ENCODE measurements at regions not wholly inside any gene's neighbourhood (a gene's known extent, or its start where the extent isn't known, plus 50 kb on each side); places are given as distances from the start of the nearest gene placed in this dataset.
A peak's percentile ranks its signal among the peaks of the same experiment; 100 is the strongest.

DNA sequence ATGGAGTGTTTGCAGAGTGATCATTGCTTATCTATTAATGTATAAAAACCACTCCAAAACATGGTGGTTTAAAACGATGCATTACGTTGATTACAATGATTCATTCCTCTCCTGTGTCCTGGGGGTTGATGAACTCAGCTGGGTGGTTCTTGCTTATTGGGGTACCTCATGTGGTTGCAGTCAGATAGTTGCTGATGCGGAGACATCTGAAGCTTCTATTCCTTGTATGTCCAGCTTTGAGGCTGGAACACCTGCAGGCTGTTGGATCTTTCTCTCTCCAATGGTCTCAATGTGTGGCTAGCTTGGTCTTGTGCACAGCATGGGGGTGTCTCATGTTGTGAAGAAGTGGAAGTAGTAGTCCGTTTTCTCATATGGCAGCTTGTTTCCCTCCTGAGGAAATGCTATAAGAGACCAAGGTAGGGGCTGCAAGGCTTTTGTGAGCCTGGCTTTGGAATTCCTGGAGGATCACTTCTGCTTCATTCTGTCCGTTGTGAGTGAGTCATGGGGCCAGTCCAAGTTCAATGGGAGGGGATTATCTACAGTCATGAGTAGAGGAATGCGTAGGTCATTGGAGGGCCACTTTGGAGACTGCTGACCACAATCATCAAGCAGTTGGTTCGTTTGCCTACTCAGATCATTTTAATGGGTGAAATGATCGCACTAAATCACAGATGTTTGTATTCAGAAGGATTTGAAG is 601.0 kb downstream of the SLC4A3 start:
- DNase-seq (peak in 2 of 5 donors; percentile 37 to 56), FAIRE-seq (no peak)
- no peaks in the 10 kb centered on the region for H3K9me3 ChIP-seq (ENCODE audit: control insufficient read depth in 2 of 3, insufficient read depth in 1 of 3, low read length in 3 of 3)
- no peaks in the 10 kb centered on the region for H3K27me3 ChIP-seq (ENCODE audit: control insufficient read depth, insufficient read depth, low read length)
- no peaks in the 10 kb centered on the region for H3K36me3 ChIP-seq (ENCODE audit: control insufficient read depth in 2 of 3, insufficient read depth in 3 of 3, low read length in 3 of 3)
- TF ChIP-seq, protein P1, sequence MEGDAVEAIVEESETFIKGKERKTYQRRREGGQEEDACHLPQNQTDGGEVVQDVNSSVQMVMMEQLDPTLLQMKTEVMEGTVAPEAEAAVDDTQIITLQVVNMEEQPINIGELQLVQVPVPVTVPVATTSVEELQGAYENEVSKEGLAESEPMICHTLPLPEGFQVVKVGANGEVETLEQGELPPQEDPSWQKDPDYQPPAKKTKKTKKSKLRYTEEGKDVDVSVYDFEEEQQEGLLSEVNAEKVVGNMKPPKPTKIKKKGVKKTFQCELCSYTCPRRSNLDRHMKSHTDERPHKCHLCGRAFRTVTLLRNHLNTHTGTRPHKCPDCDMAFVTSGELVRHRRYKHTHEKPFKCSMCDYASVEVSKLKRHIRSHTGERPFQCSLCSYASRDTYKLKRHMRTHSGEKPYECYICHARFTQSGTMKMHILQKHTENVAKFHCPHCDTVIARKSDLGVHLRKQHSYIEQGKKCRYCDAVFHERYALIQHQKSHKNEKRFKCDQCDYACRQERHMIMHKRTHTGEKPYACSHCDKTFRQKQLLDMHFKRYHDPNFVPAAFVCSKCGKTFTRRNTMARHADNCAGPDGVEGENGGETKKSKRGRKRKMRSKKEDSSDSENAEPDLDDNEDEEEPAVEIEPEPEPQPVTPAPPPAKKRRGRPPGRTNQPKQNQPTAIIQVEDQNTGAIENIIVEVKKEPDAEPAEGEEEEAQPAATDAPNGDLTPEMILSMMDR (IDR thresholded peaks at IDR 0.05; ENCODE audit: borderline replicate concordance, extremely low read depth, insufficient read depth): no peak
- no peak overlapping the region for H3K4me3 ChIP-seq (ENCODE audit: low read length in 3 of 3)
- H3K4me1 ChIP-seq (ENCODE audit: control insufficient read depth in 2 of 3, insufficient read depth in 2 of 3, low read depth in 1 of 3, low read length in 3 of 3): peaks cover 0 to 2% (median 0%) of the 10 kb centered on the region in 3 donors
- intact Hi-C loops (cut with DNase I): no loop called here
- H3K27ac ChIP-seq (ENCODE audit: low read depth in 2 of 2, low read length in 2 of 2): no peak overlapping the region
- no peak overlapping the region for H3K9ac ChIP-seq (ENCODE audit: low read length in 3 of 3)

DNA sequence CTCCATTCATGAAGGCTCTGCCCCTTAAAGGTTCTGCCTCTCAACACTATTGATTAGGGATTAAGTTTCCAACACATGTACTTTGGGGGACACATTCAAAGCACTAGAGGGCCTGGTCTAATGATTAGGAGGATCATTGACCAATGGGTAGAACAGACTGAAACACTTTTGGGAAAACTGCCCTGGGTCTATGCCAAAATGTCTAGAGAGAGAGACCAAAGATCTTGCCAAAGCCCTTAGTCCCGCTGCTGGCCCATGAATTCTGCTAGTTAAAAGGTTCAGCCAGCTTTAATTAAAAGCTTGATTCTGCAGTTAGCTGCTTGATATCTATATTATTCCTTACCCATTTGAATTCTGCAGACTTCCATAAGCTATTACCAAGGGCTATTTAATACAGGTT is 613.2 kb downstream of the SLC4A3 start:
- FAIRE-seq: no peak

DNA sequence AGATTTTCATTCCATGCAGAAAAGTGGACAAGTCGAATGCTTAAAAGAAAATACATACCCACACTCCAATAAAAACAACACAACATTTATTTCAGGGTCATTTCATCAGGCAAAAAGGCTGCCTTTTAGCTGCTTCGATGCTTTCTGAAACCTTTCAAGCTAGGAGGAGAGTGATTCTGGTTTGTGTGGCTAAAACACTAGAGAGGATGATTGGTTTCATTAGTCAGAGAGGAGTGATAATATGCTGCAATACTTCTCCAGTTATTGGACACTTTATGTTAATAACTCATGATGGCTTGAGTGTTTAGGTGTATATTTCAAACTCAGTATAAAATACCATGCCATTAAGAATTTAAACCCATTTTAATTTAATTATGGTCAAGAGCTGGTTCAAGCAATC is 614.0 kb downstream of the SLC4A3 start:
- H3K9me3 ChIP-seq (ENCODE audit: control insufficient read depth in 2 of 3, insufficient read depth in 1 of 3, low read length in 3 of 3): no peaks in the 10 kb centered on the region
- FAIRE-seq: no peak
- no peak overlapping the region for H3K4me3 ChIP-seq (ENCODE audit: low read length in 3 of 3)
- intact Hi-C loops (cut with DNase I): no loop called here
- H3K4me1 ChIP-seq (ENCODE audit: control insufficient read depth in 2 of 3, insufficient read depth in 2 of 3, low read depth in 1 of 3, low read length in 3 of 3): no peaks in the 10 kb centered on the region
- H3K27me3 ChIP-seq (ENCODE audit: control insufficient read depth, insufficient read depth, low read length): no peaks in the 10 kb centered on the region
- H3K36me3 ChIP-seq (ENCODE audit: control insufficient read depth in 2 of 3, insufficient read depth in 3 of 3, low read length in 3 of 3): no peaks in the 10 kb centered on the region
- TF ChIP-seq, protein P1 (IDR thresholded peaks at IDR 0.05; ENCODE audit: borderline replicate concordance, extremely low read depth, insufficient read depth): no peak
- DNase-seq: no peak
- no peak overlapping the region for H3K9ac ChIP-seq (ENCODE audit: low read length in 3 of 3)
- H3K27ac ChIP-seq (ENCODE audit: low read depth in 2 of 2, low read length in 2 of 2): no peak overlapping the region

More for the DNA sequence above, 613.2 kb downstream of the SLC4A3 start:
- no peak for DNase-seq
- no peak overlapping the region for H3K27ac ChIP-seq (ENCODE audit: low read depth in 2 of 2, low read length in 2 of 2)
- intact Hi-C loops (cut with DNase I): no loop called here
- no peaks in the 10 kb centered on the region for H3K36me3 ChIP-seq (ENCODE audit: control insufficient read depth in 2 of 3, insufficient read depth in 3 of 3, low read length in 3 of 3)
- no peak overlapping the region for H3K4me3 ChIP-seq (ENCODE audit: low read length in 3 of 3)
- H3K9me3 ChIP-seq (ENCODE audit: control insufficient read depth in 2 of 3, insufficient read depth in 1 of 3, low read length in 3 of 3): no peaks in the 10 kb centered on the region
- H3K27me3 ChIP-seq (ENCODE audit: control insufficient read depth, insufficient read depth, low read length): no peaks in the 10 kb centered on the region
- TF ChIP-seq, protein P1 (IDR thresholded peaks at IDR 0.05; ENCODE audit: borderline replicate concordance, extremely low read depth, insufficient read depth): no peak
- H3K9ac ChIP-seq (ENCODE audit: low read length in 3 of 3): no peak overlapping the region
- no peaks in the 10 kb centered on the region for H3K4me1 ChIP-seq (ENCODE audit: control insufficient read depth in 2 of 3, insufficient read depth in 2 of 3, low read depth in 1 of 3, low read length in 3 of 3)

DNA sequence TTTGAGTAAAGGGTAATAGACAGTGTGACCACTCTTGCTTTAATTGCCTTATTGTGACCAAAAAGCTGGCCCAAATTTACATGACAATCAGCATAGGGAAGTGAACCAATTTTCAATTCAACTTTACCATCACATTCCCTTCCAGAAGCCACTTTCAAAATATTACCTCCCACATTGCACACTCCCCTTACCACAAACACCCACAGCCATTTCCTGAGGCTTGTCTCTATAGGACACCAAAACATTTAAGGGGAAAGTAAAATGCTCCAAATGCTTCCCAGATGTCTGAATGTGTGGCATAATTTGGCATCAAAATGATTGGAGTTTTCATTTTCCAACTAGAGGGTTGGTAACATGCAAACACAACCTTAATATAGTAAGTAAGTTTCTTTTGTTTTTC is 616.1 kb downstream of the SLC4A3 start:
- Histone ChIP-seq H3K4me1 (ENCODE audit: control insufficient read depth in 2 of 3, insufficient read depth in 2 of 3, low read depth in 1 of 3, low read length in 3 of 3) (no peaks in the 10 kb centered on the region), H3K27ac (ENCODE audit: low read depth in 2 of 2, low read length in 2 of 2) (no peak overlapping the region), H3K9me3 (ENCODE audit: control insufficient read depth in 2 of 3, insufficient read depth in 1 of 3, low read length in 3 of 3) (no peaks in the 10 kb centered on the region), H3K9ac (ENCODE audit: low read length in 3 of 3) (no peak overlapping the region), H3K27me3 (ENCODE audit: control insufficient read depth, insufficient read depth, low read length) (no peaks in the 10 kb centered on the region), H3K36me3 (ENCODE audit: control insufficient read depth in 2 of 3, insufficient read depth in 3 of 3, low read length in 3 of 3) (no peaks in the 10 kb centered on the region), H3K4me3 (ENCODE audit: low read length in 3 of 3) (no peak overlapping the region)
- TF ChIP-seq, protein P1 (IDR thresholded peaks at IDR 0.05; ENCODE audit: borderline replicate concordance, extremely low read depth, insufficient read depth): no peak
- DNase-seq (no peak), FAIRE-seq (no peak)
- intact Hi-C loops (cut with DNase I): no loop called here

Measured in kidney (tissue), 13 donors.